T-cell (primary cell): ENCODE measurements at regions not wholly inside any gene's neighbourhood (a gene's known extent, or its start where the extent isn't known, plus 50 kb on each side); places are given as distances from the start of the nearest gene placed in this dataset.

Experiments used
- ATAC-seq, 4 experiments: fragments of 200-7000 bp in 3 of 4; fragments of 150-1000 bp in 1 of 4; cut with Tn5 transposase; replicated peaks in 1 of 4; 1 replicate in 3 of 4; 2 replicates in 1 of 4; pipeline ENCODE4 v1.10.0; 2021; ENCODE audit warnings: moderate library complexity in 3 of 4, mild to moderate bottlenecking in 2 of 4, moderate number of reproducible peaks in 1 of 4
- CTCF ChIA-PET, 2 donors: fragments of 300-600 bp; sonication (Branson Sonifier 250); formaldehyde crosslinking; loops; one replicate each; lab custom pipeline; 2022; ENCODE audit warnings: antibody characterized with exemption in 2 of 2; lab: Charles Lee
- POLR2A ChIA-PET, 2 donors: fragments of 300-600 bp; sonication (Branson Sonifier 250); formaldehyde crosslinking; loops; one replicate each; lab custom pipeline; 2022; ENCODE audit warnings: antibody characterized with exemption in 2 of 2; lab: Charles Lee
- DNase-seq, 35 experiments: peaks; one replicate each; pipeline versions ENCODE4 v3.0.0 to v3.0.0-alpha.2; 2013 to 2023
- H3K27ac ChIP-seq: one replicate; pipeline ENCODE4 v1.5.1; 2013; ENCODE audit warnings: low read length
- H3K27me3 ChIP-seq, 2 experiments: replicated peaks in 1 of 2; 1 replicate in 1 of 2; 2 replicates in 1 of 2; pipeline versions ENCODE4 v1.6.1 to v1.7.0; 2013; ENCODE audit warnings: low read length in 1 of 2, mixed read lengths in 1 of 2; ENCODE audit not compliant: control insufficient read depth in 2 of 2, insufficient read depth in 2 of 2; ENCODE audit errors: extremely low read depth in 1 of 2
- H3K36me3 ChIP-seq, 2 donors: 1 replicate in 1 of 2; 2 replicates in 1 of 2; pipeline versions ENCODE4 v1.6.1 to v1.7.0; 2013; ENCODE audit warnings: low read length in 1 of 2; ENCODE audit not compliant: control insufficient read depth in 2 of 2, insufficient read depth in 1 of 2; ENCODE audit errors: extremely low read depth in 1 of 2
- H3K4me1 ChIP-seq, 2 experiments: 1 replicate in 1 of 2; 2 replicates in 1 of 2; pipeline versions ENCODE4 v1.6.1 to v1.7.0; 2013; ENCODE audit warnings: low read length in 2 of 2, mixed read lengths in 1 of 2; ENCODE audit not compliant: insufficient read depth in 2 of 2, control insufficient read depth in 1 of 2; ENCODE audit errors: extremely low read depth in 1 of 2
- H3K4me3 ChIP-seq, 2 donors: 1 replicate in 1 of 2; 2 replicates in 1 of 2; pipeline versions ENCODE4 v1.5.1 to v1.7.0; 2013; ENCODE audit warnings: mild to moderate bottlenecking in 2 of 2, low read length in 1 of 2, moderate library complexity in 1 of 2; ENCODE audit not compliant: control insufficient read depth in 1 of 2; ENCODE audit errors: extremely low read depth in 1 of 2
- H3K9me3 ChIP-seq: 2 replicates; pipeline ENCODE4 v1.7.0; 2013
- H3K27ac Mint-ChIP-seq, 2 donors: one replicate each; pipeline ENCODE4 v1.8.0; 2020 to 2021; ENCODE audit warnings: mild to moderate bottlenecking in 2 of 2, mixed read lengths in 2 of 2
- H3K27me3 Mint-ChIP-seq, 2 donors: one replicate each; pipeline ENCODE4 v1.8.0; 2021 to 2022; ENCODE audit warnings: mixed read lengths in 2 of 2
- H3K36me3 Mint-ChIP-seq: one replicate; pipeline ENCODE4 v1.8.0; 2021; ENCODE audit warnings: mixed read lengths
- H3K4me1 Mint-ChIP-seq, 3 donors: one replicate each; pipeline ENCODE4 v1.8.0; 2020 to 2022; ENCODE audit warnings: mixed read lengths in 3 of 3, mild to moderate bottlenecking in 1 of 3
- H3K4me3 Mint-ChIP-seq, 3 donors: one replicate each; pipeline ENCODE4 v1.8.0; 2020 to 2022; ENCODE audit warnings: mild to moderate bottlenecking in 3 of 3, mixed read lengths in 3 of 3, moderate library complexity in 3 of 3
- H3K9me3 Mint-ChIP-seq, 3 donors: one replicate each; pipeline ENCODE4 v1.8.0; 2020 to 2022; ENCODE audit warnings: mixed read lengths in 3 of 3
- WGBS: methylation state at CpG from one replicate; pipeline ENCODE4 v1.1.5; 2013; ENCODE audit warnings: missing lambda C conversion rate; ENCODE audit not compliant: insufficient coverage; 5-methylcytosine and 5-hydroxymethylcytosine counted together

GRCh38 chr20:52748285-52748932 is 223.7 kb upstream of the TSHZ2 start:
- H3K4me3 Mint-ChIP-seq: no peak overlapping the region
- Histone ChIP-seq H3K27me3 (no peaks in the 10 kb centered on the region), H3K27ac (no peak overlapping the region), H3K36me3 (no peaks in the 10 kb centered on the region), H3K9me3 (no peaks in the 10 kb centered on the region), H3K4me1 (no peaks in the 10 kb centered on the region), H3K4me3 (no peak overlapping the region)
- POLR2A ChIA-PET: no interaction called here
- no peaks in the 10 kb centered on the region for H3K9me3 Mint-ChIP-seq
- WGBS: 100% methylated on average over 1 of the region's 12 CpGs
- ATAC-seq (no peak), DNase-seq (no peak)
- H3K27me3 Mint-ChIP-seq: peaks cover 3 to 13% of the 10 kb centered on the region in 2 donors
- H3K36me3 Mint-ChIP-seq: no peaks in the 10 kb centered on the region
- CTCF ChIA-PET: interaction anchor here in 1 of 2 donors (0.7 kb wide), 1 partner anchor 57 kb away, joined by 5 read pairs; no protein-coding TSS in a partner anchor
- H3K4me1 Mint-ChIP-seq: no peaks in the 10 kb centered on the region
- H3K27ac Mint-ChIP-seq: no peak overlapping the region

DNA sequence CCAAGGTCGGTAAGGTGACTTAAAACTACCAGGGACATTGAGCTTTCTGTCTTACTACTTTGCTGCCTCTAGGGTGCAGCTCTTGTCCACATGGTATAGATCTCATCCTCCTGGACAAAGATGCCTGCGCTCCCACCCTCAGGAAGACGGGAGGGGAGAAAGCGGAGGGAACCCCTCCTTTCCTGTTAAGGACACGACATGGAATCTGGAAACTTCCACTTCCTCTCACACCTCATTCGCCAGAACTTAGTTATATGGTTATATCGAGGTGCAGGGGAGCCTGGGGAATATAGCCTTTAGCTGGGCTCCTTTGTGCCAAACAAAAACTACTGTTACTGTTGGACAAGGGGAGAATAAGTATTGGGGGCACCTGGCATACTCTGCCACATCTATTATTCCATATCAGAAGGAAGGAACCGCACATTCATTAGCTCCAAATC is 224.3 kb upstream of the TSHZ2 start:
- ChIA-PET POLR2A (no interaction called here), CTCF (no interaction called here)
- H3K27me3 Mint-ChIP-seq: peaks cover 3 to 15% of the 10 kb centered on the region in 2 donors
- Histone ChIP-seq H3K27me3 (no peaks in the 10 kb centered on the region), H3K9me3 (no peaks in the 10 kb centered on the region), H3K4me3 (no peak overlapping the region), H3K4me1 (no peaks in the 10 kb centered on the region), H3K27ac (no peak overlapping the region), H3K36me3 (no peaks in the 10 kb centered on the region)
- no peak overlapping the region for H3K27ac Mint-ChIP-seq
- WGBS: 38% methylated on average over 1 of the region's 8 CpGs
- H3K9me3 Mint-ChIP-seq: no peaks in the 10 kb centered on the region
- no peaks in the 10 kb centered on the region for H3K4me1 Mint-ChIP-seq
- H3K36me3 Mint-ChIP-seq: no peaks in the 10 kb centered on the region
- ATAC-seq: no peak
- no peak for DNase-seq
- no peak overlapping the region for H3K4me3 Mint-ChIP-seq

DNA sequence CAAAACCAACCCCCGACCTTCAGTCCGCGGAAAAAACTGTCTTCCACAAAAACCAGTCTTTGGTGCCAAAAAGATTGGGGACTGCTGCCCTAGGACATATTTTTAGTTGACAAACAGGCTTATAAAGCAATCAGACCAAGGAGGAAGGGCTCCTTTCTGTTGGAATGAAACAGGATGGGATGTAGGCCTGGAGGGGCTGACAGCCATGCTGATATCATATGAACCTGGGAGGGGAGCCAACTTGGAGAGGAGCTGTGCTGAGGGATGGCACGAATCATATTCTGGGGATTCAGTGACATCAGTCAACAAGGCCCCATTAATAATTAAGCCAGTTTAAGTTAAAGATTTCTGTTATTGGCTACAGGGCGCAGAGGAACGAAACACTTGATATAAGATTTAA is 225.4 kb upstream of the TSHZ2 start:
- CTCF ChIA-PET: no interaction called here
- DNase-seq: no peak
- no peaks in the 10 kb centered on the region for H3K36me3 Mint-ChIP-seq
- Histone ChIP-seq H3K4me1 (no peaks in the 10 kb centered on the region), H3K9me3 (no peaks in the 10 kb centered on the region), H3K27ac (no peak overlapping the region), H3K36me3 (no peaks in the 10 kb centered on the region), H3K4me3 (no peak overlapping the region), H3K27me3 (no peaks in the 10 kb centered on the region)
- no peak overlapping the region for H3K4me3 Mint-ChIP-seq
- no peaks in the 10 kb centered on the region for H3K4me1 Mint-ChIP-seq
- no peaks in the 10 kb centered on the region for H3K9me3 Mint-ChIP-seq
- H3K27me3 Mint-ChIP-seq: peaks cover 3 to 20% of the 10 kb centered on the region in 2 donors
- POLR2A ChIA-PET: no interaction called here
- WGBS: 71% methylated on average over 1 of the region's 6 CpGs
- no peak overlapping the region for H3K27ac Mint-ChIP-seq
- no peak for ATAC-seq

DNA sequence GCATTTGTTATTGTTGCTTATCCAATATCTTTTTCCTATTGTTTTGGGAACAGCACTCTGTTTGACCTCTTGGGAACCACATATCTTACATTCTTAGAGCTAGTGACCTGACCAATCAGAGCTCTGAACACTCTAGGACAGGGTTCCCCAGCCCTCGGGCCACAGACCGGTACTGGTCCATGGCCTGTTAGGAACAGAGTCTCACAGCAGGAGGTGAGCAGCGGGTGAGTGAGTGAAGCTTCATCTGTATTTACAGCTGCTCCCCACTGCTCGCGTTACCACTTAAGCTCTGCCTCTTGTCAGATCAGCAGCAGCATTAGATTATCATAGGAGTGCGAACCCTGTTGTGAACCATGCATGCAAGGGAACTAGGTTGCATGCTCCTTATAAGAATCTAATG is 226.0 kb upstream of the TSHZ2 start:
- ChIA-PET CTCF (no interaction called here), POLR2A (no interaction called here)
- Histone ChIP-seq H3K4me3 (no peak overlapping the region), H3K4me1 (no peaks in the 10 kb centered on the region), H3K27me3 (no peaks in the 10 kb centered on the region), H3K27ac (no peak overlapping the region), H3K36me3 (no peaks in the 10 kb centered on the region), H3K9me3 (no peaks in the 10 kb centered on the region)
- 86% methylated on average over 4 of the region's 6 CpGs for WGBS
- DNase-seq (no peak), ATAC-seq (no peak)
- Mint-ChIP-seq H3K36me3 (no peaks in the 10 kb centered on the region), H3K27me3 (peaks cover 3 to 20% of the 10 kb centered on the region in 2 donors), H3K9me3 (no peaks in the 10 kb centered on the region), H3K4me1 (no peaks in the 10 kb centered on the region), H3K27ac (no peak overlapping the region), H3K4me3 (no peak overlapping the region)

DNA sequence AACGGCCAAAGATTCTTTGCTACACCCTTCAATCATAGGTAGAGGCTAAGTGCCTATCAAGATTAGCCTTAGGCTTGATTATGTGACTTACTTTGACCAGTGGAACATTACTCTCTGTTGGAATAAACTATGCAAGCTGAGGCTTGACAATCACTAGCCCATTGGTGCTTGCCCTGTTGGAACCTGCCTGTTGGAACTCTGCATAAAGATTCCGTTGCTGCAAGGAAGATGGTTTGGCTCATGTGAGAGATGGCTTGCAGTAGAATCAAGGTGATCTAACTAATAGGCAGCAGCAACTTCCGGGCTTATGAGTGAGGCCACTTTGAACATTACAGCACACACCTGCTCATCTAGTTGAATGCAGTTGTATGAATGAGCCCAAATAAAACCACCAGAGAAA is 227.7 kb upstream of the TSHZ2 start:
- POLR2A ChIA-PET: interaction anchor here in 1 of 2 donors (0.6 kb wide), 1 partner anchor 488 kb away, joined by 3 read pairs; no protein-coding TSS in a partner anchor

DNA sequence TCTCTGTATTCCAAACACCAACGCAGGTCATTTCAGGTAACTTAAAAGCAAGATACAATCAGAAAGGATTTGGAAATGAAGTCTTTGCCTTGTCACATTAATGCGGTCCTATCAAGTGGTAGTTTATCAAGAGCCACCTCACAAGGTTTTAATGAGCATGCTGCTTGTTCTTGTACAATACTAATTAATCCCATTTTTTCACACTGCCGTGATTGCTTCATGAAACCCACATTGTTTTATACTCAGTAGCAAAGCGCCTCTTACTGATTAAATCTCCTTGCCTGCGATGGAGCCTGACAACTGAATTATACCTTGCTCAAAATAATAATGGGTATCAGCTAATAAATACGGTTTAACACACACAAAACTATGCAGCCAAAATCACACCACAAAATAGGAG is 234.1 kb upstream of the TSHZ2 start:
- ChIA-PET POLR2A (no interaction called here), CTCF (no interaction called here)
- Histone ChIP-seq H3K4me3 (no peak overlapping the region), H3K36me3 (no peaks in the 10 kb centered on the region), H3K9me3 (no peaks in the 10 kb centered on the region), H3K27me3 (no peaks in the 10 kb centered on the region), H3K4me1 (no peaks in the 10 kb centered on the region), H3K27ac (no peak overlapping the region)
- no peak for ATAC-seq
- Mint-ChIP-seq H3K4me3 (no peak overlapping the region), H3K27me3 (peaks cover 1 to 19% of the 10 kb centered on the region in 2 donors), H3K4me1 (peaks cover 0 to 2% (median 2%) of the 10 kb centered on the region in 3 donors), H3K9me3 (no peaks in the 10 kb centered on the region), H3K27ac (no peak overlapping the region), H3K36me3 (no peaks in the 10 kb centered on the region)
- no peak for DNase-seq
- WGBS: 94% methylated on average over 2 of the region's 6 CpGs

More for the DNA sequence above, 227.7 kb upstream of the TSHZ2 start:
- WGBS: 20% methylated on average over 1 of the region's 3 CpGs
- no peaks in the 10 kb centered on the region for H3K9me3 ChIP-seq
- CTCF ChIA-PET: no interaction called here
- H3K4me1 ChIP-seq: no peaks in the 10 kb centered on the region
- H3K27me3 Mint-ChIP-seq: peaks cover 3 to 17% of the 10 kb centered on the region in 2 donors
- H3K36me3 ChIP-seq: no peaks in the 10 kb centered on the region
- no peak overlapping the region for H3K27ac ChIP-seq
- ATAC-seq (no peak), DNase-seq (no peak)
- H3K36me3 Mint-ChIP-seq: no peaks in the 10 kb centered on the region
- no peaks in the 10 kb centered on the region for H3K9me3 Mint-ChIP-seq
- no peaks in the 10 kb centered on the region for H3K4me1 Mint-ChIP-seq
- no peak overlapping the region for H3K4me3 ChIP-seq
- H3K27ac Mint-ChIP-seq: no peak overlapping the region
- H3K27me3 ChIP-seq: no peaks in the 10 kb centered on the region
- no peak overlapping the region for H3K4me3 Mint-ChIP-seq
